Stimulated activated CD4-positive, alpha-beta T cell treated with anti-CD3 and anti-CD28 coated beads, Interleukin-12 subunit alpha, Interleukin-12 subunit beta, amount 100 ng/mL, for 48 hours (primary cell): ENCODE measurements at regions not wholly inside any gene's neighbourhood (a gene's known extent, or its start where the extent isn't known, plus 50 kb on each side); places are given as distances from the start of the nearest gene placed in this dataset.
A peak's percentile ranks its signal among the peaks of the same experiment; 100 is the strongest.

Experiments used
- DNase-seq, 3 donors: peaks; one replicate each; pipeline ENCODE4 v3.0.0-alpha.2; 2020; ENCODE audit warnings: low read depth in 2 of 3, low spot score in 1 of 3

DNA sequence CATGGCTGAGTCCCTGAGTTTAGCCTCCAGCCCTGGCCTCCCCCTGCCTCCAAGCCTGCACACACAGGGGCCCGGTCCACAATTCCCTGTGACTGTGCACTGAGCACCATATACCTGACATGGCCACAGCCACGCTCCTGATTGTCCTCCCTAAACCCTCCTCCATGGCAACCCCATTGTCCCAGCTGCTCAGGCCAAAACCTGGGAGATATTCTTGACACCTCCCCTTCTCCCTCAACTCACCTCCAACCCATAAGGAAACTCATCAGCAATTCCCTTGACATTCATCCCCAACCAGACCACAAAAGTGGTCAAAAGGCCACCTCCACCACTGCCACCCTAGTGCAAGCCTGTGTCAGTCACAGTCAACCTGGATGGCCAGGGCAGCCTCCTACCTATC is 107.5 kb upstream of the MVB12B start:
- no peak for DNase-seq

DNA sequence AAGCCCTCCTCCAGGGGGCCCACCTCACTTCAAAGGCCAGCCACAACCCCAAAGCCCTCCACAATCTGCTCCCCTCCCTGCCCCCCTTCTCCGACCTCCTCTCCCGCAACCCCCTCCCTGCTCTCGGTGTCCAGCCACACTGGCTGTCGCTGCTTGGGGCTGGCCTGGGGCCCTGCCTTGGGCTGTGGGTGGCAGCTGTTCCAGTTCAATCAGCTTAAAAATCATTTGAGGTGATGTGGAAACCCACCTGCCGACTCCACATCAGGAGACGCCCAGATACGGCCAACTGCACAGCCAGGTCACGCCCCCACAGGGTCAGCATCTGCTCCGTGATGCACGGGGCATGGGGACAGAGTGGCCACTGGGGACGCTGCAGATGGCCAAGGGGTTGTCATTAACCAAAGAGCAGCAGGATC is 107.0 kb upstream of the MVB12B start:
- DNase-seq = no peak

DNA sequence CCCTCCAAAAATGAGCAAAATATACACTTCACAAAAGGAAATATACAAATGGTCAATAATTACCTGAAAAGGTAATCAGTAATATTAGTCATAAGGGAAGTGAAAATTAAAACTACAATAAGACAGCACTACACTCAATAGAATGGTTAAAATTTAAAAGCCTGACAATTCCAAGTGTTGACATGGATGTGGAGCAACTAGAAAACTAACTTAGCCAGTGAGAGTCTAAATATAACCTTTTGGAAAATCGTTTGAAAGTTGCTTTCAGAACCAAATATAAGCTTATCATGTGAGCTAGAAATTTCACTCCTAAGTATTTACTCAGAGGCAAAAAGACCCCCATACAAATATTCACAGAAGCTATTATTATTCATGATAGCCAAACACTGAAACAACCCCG is 105.1 kb upstream of the MVB12B start:
- no peak for DNase-seq

DNA sequence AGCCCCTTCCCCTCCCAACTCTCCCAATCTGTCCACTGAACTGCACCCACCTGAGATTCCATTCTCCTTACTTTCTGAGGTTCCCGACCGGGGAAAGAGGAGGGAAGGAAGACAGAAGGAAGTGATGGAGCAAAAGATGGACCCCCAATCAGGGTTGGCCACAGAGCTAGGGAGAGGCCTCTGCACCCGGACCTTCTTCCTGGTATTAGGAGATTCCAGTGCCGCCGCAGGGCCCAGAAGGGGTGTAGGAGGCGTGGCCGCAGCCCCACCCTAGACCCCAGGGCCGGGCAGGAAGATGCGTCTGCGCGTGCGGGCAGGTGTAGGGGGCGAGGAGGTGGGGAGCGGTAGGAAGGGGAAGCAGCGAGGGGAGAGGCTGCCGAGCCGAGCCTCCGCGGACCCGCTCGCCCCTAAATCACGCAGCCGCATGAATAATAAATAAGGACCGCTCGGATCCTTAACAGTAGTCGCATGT is 104.2 kb upstream of the MVB12B start:
- DNase-seq = no peak

DNA sequence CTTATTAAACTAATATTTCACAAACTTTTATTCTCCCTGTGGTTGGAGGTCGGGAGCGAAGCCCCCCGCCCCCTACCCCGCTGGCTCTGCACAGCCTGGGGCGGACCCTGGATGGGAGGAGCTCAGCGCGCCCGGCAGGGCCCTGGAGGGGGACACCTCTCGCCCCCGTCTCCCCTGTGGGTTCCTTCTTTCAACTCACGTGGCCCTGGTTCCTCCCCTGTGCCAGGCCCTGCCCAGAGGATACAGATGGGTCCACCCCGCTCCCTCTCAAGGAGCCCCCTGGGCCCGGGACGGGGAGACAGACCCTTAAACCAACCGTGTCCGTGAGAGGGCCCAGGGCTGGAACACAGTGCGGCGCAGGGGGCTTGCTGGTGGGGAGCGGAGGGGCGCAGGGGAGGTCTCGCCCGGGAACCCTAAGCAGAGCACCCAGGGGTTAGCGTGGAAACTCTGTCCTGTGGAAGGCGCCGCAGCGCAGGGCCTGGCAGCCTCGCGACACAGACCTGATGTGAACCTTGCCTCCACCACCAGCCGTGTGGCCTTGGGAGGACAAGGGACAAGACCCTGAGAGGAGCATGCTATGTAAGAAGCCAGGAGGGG is 103.7 kb upstream of the MVB12B start:
- DNase-seq = no peak

DNA sequence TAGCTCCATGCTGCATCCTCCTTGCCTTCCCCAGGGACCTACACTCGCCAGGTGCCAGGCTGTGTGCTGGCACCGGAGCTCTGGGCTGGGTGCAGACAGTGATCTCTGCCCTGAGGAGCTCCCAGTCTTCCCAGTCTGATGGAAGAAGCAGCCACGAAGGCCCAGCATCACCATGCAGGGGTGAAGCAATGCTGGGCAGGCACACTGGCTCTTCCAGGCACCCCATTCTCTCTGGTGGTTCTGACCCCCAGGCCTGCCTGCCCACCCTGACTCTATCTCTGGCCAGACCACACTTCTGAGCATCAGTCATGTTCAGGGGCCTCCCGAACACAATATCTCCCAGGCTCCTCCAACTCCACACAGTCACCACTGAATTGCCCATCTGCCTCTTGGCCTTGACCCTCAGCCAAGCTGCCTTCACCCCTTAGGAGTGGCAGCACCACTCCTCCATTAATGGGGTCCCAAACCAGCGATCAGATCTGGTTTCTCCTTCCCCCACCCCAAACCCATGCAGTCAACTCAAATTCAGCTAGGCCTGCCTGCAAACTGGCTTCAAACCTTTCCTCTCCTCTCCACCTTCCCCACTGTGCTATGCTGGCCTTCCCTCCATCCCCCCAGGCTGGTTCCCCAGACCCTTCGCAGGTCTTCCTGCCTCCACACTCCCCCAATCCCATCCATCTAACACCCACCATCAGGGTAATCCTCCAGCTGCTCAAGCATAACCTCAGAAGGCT is 102.7 kb upstream of the MVB12B start:
- no peak for DNase-seq

DNA sequence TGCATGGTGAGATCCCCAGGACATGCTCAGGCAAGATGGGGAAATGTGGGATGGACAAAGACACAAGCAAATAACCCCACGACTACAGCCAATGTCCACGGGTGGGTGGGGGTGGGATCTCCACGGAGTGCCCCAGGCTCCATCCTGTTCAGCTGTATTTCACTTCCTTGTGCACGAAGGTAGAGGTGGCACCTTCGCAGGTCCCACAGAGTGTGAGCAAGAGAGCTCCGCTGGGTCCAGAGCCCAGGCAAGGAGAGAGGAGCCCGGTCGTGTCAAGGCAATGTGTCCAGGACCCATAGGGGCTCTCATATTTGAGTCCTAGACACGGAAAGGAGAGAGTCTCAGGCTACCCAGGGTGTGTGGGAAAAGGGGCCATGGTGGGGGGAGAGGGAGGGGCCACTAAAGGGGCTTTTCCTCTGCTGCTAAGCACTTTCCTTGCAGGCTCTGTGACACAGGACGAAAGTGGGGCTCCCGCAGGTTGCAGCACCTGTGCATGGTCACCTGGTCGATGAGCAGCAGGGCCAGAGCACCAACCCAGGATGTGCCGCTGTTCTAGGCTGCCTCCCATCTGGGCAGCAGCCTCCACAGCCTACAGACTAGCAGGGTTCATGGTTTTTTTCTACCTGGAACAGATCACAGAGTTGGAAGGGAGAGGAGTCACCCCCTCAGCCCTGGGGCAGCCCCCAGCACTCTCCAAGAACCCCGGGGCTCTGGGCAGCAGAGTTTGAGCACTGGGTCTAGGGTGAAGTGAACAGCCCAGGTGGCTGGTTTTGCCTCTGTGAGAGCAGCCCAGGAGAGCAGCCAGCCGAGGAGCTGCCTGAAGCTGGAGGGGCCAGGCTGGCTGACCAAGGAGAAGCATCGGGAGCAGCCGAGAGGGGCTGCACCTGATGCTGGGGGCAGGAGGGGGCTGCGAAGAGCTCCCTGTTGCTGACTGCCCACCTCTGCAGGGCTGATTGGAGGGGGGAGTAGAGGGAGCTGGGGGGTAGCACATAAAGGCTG is 100.7 kb upstream of the MVB12B start:
- no peak for DNase-seq

DNA sequence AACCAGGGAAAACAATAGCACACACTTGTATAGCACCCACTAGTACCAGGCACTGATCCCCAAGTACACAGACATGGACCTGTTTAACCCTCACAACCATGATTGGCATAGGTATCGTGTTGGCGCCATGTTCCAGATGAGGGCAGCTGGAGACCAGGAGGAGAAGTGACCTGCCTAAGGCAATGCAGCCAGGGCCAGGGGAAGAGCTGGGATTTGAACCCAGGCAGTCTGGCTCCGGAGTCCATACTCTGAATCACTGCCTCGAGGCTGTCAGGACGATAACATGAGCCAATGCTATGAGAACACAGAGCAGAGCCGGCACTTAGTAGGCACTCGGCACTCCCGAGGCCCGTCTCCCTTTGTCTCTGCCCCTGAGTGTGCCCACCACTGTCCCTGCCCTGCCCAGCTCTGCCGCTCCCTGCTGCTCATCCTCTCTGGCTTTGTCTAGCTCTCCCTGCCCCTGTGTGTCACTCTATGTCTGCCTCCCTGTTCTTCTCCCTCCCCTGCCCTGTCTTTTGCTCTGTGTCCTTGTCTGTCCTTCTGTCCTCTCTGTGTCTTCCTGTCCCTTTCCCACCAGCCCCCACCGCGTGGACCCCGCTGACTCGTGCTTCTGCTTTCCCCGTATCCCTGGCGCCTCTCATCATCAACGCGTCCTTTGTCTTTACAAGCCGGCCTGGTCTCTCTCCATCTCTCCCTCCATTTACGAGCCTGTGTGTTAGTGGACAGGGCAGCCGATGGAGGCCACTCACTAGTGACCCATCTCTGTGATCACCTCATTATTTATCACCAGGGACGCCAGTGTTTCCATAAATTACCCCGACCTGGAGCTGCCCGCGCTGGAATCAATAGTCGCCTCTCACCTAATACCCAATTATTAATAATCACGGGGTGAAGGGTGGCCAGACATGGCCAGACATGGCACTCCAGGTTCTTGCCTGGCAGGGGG is 99.4 kb upstream of the MVB12B start:
- no peak for DNase-seq

DNA sequence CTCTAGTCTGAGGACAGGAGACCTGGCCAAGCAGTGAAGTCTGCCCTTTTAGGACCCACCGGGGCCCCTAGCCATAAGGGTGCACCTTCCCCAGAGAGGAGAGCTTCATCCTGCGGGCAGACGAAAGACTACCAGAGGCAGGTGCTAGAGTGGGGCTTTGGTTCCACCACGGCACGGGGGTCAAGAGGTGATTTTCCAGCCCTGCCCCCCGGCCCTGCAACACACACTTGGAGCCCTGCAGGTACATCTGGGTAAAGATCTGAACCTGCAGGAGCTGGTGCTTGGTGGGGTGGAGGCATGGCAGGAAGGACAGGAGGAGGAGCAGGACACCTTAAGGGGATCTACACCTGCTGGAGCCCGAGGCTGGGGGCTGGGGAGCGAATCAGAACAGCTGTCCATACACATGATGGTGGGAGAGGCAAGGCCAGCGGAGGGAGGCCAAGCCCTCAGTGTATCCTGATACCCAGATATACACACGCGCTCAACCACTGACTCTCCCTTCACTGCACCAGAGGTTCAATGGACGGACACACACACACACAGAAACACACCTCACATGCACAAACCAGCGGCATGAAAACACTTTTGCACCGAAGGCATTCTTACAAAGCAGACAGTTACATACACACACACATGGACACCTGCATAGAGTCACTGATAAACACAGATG is 98.4 kb upstream of the MVB12B start:
- DNase-seq = no peak

DNA sequence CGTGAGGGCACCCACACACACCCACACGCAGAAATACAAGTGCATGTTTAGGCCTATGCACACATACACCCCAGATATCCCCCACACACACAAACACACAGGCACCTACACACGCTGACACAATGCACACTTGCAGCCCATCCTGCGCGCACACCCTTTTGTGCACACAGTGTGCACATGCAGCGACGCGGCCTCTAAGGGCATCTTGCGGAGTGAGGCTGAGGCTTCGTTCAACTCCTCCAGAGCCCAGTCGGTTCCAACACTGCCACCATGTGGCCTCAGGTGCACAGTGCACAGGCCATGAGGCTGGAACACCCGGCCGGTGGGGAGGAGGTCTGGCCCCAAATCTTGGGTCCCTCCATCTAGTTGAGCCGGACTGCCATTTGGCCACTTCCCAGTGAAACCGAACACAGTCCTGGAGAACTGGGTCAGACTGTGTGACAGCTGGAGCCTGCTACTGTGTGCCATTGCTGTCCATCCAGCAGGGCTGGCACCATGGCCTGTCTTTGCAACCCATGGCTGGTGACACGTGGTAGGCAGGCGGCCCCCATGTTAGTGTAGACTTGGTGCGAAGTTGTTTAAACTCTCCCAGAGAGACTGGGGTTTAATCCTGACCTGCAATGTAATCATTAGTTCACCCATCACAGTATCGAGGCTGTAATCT is 97.7 kb upstream of the MVB12B start:
- peak; percentile 44 to 74 (median 61) for DNase-seq

DNA sequence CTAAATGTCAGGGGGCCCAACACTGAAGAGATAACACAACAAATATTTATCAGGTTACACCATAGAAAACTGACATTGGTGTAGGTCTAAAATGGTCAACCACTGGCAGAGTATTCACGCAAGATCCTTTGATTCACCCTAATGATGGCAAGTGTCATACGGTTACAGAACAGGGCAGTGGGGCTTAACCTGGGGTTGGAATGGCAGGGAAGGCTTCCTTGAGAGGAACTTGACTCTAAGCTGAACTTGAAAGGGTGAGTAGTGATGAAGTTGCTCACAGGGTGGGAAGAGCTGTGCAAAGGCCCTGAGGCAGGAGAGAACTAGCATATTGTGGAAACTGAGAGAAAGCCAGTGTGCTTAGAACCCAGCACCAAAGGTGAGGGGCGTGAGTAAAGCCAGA is 97.1 kb upstream of the MVB12B start:
- no peak for DNase-seq

DNA sequence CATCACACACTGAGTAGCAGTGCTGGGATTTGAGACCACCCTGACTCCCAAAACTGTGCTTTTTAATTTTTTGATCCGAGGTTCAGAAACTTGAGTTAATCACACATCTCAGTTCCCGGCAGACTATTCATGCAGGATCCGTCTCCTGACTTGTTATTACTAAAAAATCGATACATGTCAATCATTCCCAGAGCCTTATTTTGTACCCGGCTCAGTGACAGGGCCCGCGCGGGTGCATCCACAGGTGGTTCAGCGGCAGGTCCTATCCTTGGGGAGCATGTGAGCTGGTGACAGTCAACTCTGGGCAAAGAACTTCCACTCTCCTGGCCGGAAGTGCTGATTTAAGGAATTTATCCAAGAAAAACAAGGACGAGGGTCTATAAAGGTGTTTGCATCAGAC is 95.9 kb upstream of the MVB12B start:
- DNase-seq = no peak

DNA sequence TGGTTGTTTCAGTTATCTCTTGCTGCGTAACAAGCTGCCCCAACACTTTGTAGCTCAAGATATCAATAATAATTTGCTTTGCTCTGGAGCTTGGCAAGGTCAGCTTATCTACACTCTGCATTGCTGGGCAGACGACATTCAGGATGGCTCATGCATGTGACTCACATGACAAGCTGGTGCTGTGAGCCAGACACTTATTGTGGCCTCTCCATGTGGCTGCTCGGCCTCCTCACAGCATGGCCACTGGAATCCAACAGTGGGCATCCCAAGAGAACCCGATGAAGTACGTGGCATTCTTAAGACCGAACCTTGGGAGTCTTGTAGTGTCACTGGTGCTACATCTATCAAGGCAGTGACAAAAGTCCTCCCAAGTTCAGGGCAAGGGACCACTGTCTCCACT is 94.2 kb upstream of the MVB12B start:
- no peak for DNase-seq

DNA sequence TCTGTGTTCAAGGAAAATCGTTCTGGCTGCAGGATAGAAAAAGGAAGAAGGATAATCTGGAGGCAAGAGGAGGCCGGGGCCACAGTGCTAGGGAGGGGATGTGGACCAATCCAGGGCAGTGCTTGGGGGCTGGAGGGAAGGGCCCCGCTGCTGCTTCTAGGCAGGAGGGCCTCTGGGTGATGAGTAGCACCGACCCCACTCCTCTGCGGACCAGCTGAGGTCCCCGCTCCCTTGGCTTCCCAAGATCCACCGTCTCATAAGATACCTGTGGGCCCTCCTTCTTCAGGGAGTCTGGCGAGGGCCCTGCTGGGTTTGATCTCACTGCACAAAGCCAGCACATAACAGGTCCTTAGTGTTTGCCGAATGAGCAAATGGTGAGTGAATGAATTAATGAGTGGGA is 93.5 kb upstream of the MVB12B start:
- no peak for DNase-seq

DNA sequence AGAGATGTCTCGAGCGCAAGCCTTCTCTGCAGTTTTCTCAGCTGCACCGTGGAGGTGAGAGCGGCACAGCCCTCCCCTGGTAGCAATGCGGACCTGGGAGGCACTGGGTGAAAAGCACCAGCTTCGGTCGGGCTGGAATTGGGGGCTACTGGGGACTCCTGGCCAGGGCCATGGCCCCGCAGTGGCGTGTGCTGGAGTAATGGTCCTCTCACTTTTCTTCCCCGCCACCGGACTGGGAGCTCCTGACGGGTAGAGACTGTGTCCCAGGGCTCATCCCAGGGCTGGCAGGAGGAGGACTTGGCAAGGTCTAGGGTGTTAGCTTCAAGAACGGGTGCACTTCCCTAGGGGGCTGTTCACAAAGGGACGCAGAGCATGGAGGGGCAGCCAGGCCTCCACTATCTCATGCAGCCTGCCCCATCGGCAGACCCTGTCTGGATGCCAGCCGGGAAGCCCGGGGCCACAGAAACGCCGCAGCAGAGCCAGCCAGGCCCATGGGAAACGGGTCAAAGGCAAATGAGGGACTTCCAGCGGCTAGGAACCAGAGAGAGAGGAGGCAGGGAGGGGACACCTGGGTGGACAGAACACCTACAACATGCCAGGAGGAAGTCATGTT is 92.6 kb upstream of the MVB12B start:
- DNase-seq = no peak

DNA sequence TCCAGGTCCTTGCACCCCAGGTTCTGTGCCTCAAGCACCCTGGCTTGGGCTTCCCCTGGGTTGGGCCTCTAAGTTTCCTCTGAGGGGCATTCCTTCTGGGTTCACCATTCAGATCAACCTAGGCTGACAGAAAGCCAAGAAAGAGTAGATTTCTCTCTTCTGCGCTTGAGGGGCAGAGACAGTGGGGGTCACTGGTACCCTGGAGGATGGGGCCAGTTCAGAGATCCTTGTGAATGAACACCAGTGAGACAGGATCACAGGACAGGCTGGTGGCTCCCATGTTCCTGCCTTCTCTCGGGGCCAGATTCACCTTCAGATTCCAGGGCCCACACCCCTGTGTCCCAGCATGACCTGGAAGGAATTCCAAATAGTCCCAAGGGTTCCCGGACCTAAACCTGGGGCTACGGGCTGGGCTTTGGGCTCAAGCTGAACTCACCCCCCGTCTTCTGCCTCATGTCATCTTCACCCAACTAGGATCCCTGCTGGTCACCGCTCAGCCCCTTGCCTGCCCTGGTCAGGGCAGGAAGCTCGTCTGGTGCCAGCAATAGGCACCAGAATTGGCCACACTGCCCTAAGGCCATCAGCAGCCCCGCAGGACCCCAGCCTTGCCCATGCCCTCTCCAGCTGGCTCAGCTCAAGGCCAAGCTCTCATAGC is 91.8 kb upstream of the MVB12B start:
- DNase-seq = no peak

DNA sequence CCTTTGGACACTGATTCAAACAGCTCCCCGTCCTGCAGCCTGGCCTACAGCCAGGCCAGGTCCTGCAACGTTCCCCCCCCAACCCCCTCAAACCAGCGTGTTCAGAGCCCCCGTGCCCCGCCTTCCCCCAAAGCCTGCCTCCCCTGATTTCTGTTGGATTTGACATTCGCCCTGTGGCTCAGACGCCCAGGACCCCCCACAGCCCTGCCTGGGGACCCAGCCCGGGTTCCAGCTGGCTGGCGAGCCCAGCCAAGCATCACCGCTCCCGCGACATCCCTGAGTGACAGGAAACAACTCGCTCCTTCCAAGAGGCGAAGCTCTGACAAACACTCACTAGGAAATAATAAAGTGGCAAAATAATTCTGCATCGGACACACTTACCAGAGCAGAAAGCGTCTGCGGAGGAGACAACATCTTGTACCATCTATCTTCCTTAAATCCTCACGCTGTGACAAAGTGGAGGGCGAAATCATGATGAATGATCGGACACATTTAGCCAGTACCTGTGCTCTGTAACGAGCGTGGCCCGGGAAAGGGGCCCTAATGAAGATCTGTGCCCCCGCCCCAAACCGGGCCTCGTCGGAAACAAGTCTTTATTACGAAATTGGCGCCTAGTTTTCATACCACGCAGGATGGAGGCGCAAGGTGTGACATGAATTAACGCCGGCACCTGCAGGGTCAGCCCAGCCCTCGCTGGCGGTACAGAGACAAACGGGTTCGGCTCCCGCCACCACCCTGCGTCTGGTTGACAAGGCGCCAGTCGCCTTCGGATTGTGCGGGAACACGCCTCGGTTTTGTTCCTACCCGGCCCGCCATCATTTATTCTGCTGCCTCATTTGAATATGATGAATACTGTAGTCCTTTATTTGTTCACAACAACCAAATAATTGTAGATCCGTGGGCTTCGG is 91.0 kb upstream of the MVB12B start:
- DNase-seq = no peak

DNA sequence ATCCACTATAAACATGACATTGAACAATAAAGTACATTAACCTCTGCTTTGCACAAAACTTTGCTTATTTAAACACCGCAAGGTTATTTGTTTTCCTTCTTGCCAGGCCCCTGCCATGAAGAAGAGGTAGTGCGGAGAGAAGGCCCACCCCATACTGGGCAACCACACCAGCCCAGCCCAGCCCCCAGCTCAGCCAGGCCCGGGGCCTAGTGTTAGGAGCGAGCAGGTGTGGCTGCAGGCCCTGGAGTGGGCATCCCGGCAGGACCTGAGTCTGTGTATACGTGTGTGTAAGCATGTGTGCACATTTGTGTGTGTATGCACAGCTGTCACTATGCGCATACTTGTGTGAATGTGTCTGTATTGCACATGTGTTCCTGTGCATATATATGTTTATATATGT is 90.4 kb upstream of the MVB12B start:
- no peak for DNase-seq
